ENCODE measurements at regions not wholly inside any gene's neighbourhood (a gene's known extent, or its start where the extent isn't known, plus 50 kb on each side); places are given as distances from the start of the nearest gene placed in this dataset.
"Not testable (repeated sequence)": the region's sequence is repeated elsewhere in the genome, so short reads cannot be mapped to it uniquely, and the experiment has no call there.

DNA sequence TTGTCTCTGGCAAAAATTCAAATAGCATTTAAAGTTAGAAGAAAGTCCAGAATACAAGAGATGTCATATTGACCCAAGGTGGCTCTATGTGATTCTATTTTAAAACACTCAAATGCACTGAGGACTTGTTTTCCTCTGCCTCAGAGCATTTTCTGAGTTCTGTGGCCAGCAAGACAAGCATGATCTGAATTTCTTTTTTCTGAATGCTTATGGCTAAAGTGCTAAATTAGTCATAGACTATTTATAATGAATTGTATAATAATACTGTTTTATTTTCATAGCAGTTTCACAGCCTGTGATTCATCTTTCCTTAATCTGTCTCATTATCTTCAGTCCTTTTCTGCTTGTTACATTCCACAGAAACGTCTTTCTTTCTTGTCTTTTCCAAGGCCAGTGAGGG is 63.9 kb upstream of the SEC22B start:
- H3K27ac ChIP-seq (ENCODE audit: low read length); H3K9ac ChIP-seq (ENCODE audit: low read length); H3K4me2 ChIP-seq (ENCODE audit: low read length); H2AFZ ChIP-seq (ENCODE audit: low read depth, low read length); H3K36me3 ChIP-seq (ENCODE audit: insufficient read depth, low read length); H4K20me1 ChIP-seq (ENCODE audit: insufficient read depth); H3K4me3 ChIP-seq (ENCODE audit: low read length); H3F3A ChIP-seq (ENCODE audit: insufficient read depth, low read length, poor library complexity, severe bottlenecking); H3K79me2 ChIP-seq (replicated peaks; ENCODE audit: insufficient read depth, low read length); H3K9me3 ChIP-seq (ENCODE audit: low read length); H3K9me2 ChIP-seq (ENCODE audit: insufficient read depth, low read length); H3K27me3 ChIP-seq (ENCODE audit: insufficient read depth, low read depth, low read length): not testable (repeated sequence)

DNA sequence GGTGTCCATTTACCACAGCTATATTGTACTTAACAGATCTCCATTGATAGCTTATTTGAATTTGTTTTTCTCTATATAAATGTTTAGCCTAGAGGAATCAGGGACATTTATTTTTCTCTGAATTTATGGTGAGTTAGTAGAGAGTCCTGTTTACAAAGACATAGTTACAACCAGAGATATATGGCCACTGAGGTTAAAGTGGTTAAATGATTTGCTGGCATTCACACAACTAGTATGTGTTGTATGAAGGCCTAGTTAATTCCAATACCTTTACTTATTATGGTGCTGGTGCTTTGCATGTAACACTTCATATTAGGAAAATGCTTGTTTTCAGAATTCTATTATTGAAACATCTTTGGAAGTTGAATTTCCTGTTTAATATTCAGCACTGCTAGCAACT is 63.0 kb upstream of the SEC22B start:
- H3K79me2 ChIP-seq (replicated peaks; ENCODE audit: insufficient read depth, low read length); H4K20me1 ChIP-seq (ENCODE audit: insufficient read depth); H3K36me3 ChIP-seq (ENCODE audit: insufficient read depth, low read length); H3K27ac ChIP-seq (ENCODE audit: low read length); H3F3A ChIP-seq (ENCODE audit: insufficient read depth, low read length, poor library complexity, severe bottlenecking); H2AFZ ChIP-seq (ENCODE audit: low read depth, low read length); H3K4me3 ChIP-seq (ENCODE audit: low read length); H3K9ac ChIP-seq (ENCODE audit: low read length); H3K27me3 ChIP-seq (ENCODE audit: insufficient read depth, low read depth, low read length); H3K9me2 ChIP-seq (ENCODE audit: insufficient read depth, low read length); H3K9me3 ChIP-seq (ENCODE audit: low read length); H3K4me2 ChIP-seq (ENCODE audit: low read length): not testable (repeated sequence)

- H3K9me3 ChIP-seq (ENCODE audit: low read length); H3F3A ChIP-seq (ENCODE audit: insufficient read depth, low read length, poor library complexity, severe bottlenecking); H3K27me3 ChIP-seq (ENCODE audit: insufficient read depth, low read depth, low read length); H3K36me3 ChIP-seq (ENCODE audit: insufficient read depth, low read length); H3K27ac ChIP-seq (ENCODE audit: low read length); H3K9me2 ChIP-seq (ENCODE audit: insufficient read depth, low read length); H3K79me2 ChIP-seq (replicated peaks; ENCODE audit: insufficient read depth, low read length); H3K4me2 ChIP-seq (ENCODE audit: low read length); H2AFZ ChIP-seq (ENCODE audit: low read depth, low read length); H3K4me3 ChIP-seq (ENCODE audit: low read length); H3K9ac ChIP-seq (ENCODE audit: low read length); H4K20me1 ChIP-seq (ENCODE audit: insufficient read depth): not testable (repeated sequence)
Observed at GRCh38 chr1:120238867-120239266, 62.5 kb upstream of the SEC22B start.

- not testable (repeated sequence) for H3K4me3 ChIP-seq (ENCODE audit: low read length); H3K9me2 ChIP-seq (ENCODE audit: insufficient read depth, low read length); H3K9ac ChIP-seq (ENCODE audit: low read length); H3K9me3 ChIP-seq (ENCODE audit: low read length); H3F3A ChIP-seq (ENCODE audit: insufficient read depth, low read length, poor library complexity, severe bottlenecking); H3K4me2 ChIP-seq (ENCODE audit: low read length); H3K36me3 ChIP-seq (ENCODE audit: insufficient read depth, low read length); H4K20me1 ChIP-seq (ENCODE audit: insufficient read depth); H2AFZ ChIP-seq (ENCODE audit: low read depth, low read length); H3K79me2 ChIP-seq (replicated peaks; ENCODE audit: insufficient read depth, low read length); H3K27me3 ChIP-seq (ENCODE audit: insufficient read depth, low read depth, low read length); H3K27ac ChIP-seq (ENCODE audit: low read length)
Observed at GRCh38 chr1:120233661-120234018, 57.3 kb upstream of the SEC22B start.

- not testable (repeated sequence) for H3K79me2 ChIP-seq (replicated peaks; ENCODE audit: insufficient read depth, low read length); H4K20me1 ChIP-seq (ENCODE audit: insufficient read depth); H3K27ac ChIP-seq (ENCODE audit: low read length); H3K4me2 ChIP-seq (ENCODE audit: low read length); H2AFZ ChIP-seq (ENCODE audit: low read depth, low read length); H3K9ac ChIP-seq (ENCODE audit: low read length); H3K36me3 ChIP-seq (ENCODE audit: insufficient read depth, low read length); H3K27me3 ChIP-seq (ENCODE audit: insufficient read depth, low read depth, low read length); H3K4me3 ChIP-seq (ENCODE audit: low read length); H3K9me3 ChIP-seq (ENCODE audit: low read length); H3K9me2 ChIP-seq (ENCODE audit: insufficient read depth, low read length); H3F3A ChIP-seq (ENCODE audit: insufficient read depth, low read length, poor library complexity, severe bottlenecking)
Observed at GRCh38 chr1:120232834-120233660, 56.7 kb upstream of the SEC22B start.

GRCh38 chr1:120229835-120230234 is 53.5 kb upstream of the SEC22B start:
- not testable (repeated sequence) for H4K20me1 ChIP-seq (ENCODE audit: insufficient read depth); H3K27me3 ChIP-seq (ENCODE audit: insufficient read depth, low read depth, low read length); H3K9me3 ChIP-seq (ENCODE audit: low read length); H2AFZ ChIP-seq (ENCODE audit: low read depth, low read length); H3K36me3 ChIP-seq (ENCODE audit: insufficient read depth, low read length); H3K4me2 ChIP-seq (ENCODE audit: low read length); H3K9me2 ChIP-seq (ENCODE audit: insufficient read depth, low read length); H3K9ac ChIP-seq (ENCODE audit: low read length); H3F3A ChIP-seq (ENCODE audit: insufficient read depth, low read length, poor library complexity, severe bottlenecking); H3K27ac ChIP-seq (ENCODE audit: low read length); H3K4me3 ChIP-seq (ENCODE audit: low read length); H3K79me2 ChIP-seq (replicated peaks; ENCODE audit: insufficient read depth, low read length)

Small RNAs in the stretch of these regions (small RNA-seq; reads per million reads assigned to genes)
- 2.7 to 44.1 (median 7.2) reads per million in 3 experiments for gene RF00003
